HG03342 (cell line): ENCODE measurements at regions not wholly inside any gene's neighbourhood (a gene's known extent, or its start where the extent isn't known, plus 50 kb on each side); places are given as distances from the start of the nearest gene placed in this dataset.

Experiments used
- ATAC-seq: cut with Tn5 transposase; IDR thresholded peaks from one replicate; pipeline ENCODE4 v1.9.1; 2021; ENCODE audit warnings: mild to moderate bottlenecking, moderate library complexity; ENCODE audit not compliant: unreplicated experiment

DNA sequence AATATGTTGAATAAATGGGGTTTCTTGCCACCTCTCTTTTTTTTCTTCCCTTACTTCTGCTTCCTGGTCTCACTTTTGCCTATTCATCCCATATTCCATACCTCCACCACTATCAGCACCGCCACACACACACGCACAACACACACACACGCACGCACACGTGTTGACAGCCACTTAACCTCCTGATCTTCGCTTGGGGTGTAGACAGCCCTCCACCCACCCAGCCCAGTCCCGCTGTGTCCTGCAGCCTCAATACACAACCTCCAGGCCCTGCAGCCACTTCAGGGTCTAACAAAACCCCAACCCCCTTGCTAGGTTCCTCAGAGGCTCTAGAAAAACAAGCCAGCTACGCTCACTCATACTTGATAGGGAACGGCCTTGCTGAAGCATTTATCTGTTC, 72.3 kb downstream of the LINC00237 start:
- ATAC-seq: no peak

DNA sequence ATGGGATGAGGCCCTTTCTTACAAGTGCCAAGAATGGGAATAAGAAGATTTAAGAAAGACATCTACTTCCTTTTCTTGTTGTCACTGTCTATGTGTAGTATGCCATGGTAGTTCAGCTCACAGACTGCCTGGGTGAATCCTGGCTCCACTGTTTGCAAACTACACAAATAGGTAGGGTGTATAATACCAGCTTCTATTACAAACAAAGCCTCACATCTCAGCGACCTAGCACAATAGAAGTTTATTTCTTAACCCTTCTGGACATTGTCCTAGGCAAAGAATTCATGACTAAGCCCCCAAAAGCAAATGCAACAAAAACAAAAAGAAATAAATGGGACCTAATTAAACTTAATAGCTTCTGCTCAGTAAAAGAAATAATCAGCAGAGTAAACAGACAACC, 74.5 kb downstream of the LINC00237 start:
- ATAC-seq: no peak

GRCh38 chr20:21029341-21029740, 76.8 kb downstream of the LINC00237 start:
- no peak for ATAC-seq

GRCh38 chr20:21028921-21029320, 77.2 kb downstream of the LINC00237 start:
- ATAC-seq: no peak

DNA sequence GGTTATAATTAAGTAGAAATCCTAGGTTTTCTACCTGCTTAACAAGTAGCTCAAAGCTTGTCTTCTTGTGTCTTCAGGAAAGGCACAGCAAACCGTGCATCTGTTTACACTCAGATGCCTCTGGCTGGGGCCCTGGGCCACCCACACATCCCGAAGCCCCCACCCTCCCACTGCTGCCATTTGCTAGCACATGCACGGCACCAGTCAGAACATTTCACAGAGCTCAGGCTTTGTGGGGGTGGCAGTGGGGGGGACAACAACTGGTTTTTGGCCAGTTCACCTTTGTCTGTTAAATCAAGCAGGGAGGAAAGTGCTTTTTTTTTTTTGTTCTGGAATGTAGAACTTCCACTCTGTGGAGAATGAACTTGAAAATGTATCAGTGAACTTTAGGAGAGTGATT, 77.7 kb downstream of the LINC00237 start:
- no peak for ATAC-seq

DNA sequence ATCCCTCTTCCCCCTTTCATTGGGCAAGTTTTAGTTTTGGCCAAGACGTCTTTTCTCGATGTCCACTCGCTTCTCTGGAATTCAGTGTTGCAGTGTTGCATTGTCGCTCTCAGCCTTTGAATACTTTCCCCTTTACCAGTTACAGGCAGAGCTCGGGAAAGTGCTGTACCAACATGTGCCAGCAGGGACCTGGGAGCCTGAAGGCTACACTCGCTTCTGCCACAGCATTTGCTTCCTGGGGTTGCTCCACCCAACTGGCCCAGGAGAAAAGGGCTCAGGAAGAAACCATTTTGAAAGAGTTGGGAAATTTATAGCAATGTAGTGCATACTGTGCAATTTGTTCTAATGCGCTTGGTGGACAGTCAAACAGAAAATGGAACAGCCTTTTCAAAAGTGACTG, 78.6 kb downstream of the LINC00237 start:
- no peak for ATAC-seq

DNA sequence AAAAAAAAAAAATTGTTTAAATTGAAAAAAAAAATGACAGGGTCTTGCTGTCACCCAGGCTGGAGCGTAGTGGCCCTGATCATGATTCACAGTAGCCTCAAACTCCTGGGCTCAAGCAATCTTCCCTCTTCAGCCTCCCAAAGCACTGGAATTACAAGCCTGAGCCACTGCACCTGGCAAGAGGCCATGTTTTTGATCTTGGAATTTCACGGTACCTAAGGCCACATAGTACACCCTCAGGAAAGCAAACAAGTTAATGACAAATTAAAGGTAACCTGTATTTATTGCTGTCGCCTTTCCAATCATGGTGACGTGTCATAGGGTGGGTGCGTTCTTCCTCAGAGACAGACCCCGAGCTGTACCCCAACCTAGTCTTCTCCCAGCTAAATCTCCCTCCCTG, 79.2 kb downstream of the LINC00237 start:
- ATAC-seq: no peak

GRCh38 chr20:21024420-21024819, 81.7 kb downstream of the LINC00237 start:
- no peak for ATAC-seq

DNA sequence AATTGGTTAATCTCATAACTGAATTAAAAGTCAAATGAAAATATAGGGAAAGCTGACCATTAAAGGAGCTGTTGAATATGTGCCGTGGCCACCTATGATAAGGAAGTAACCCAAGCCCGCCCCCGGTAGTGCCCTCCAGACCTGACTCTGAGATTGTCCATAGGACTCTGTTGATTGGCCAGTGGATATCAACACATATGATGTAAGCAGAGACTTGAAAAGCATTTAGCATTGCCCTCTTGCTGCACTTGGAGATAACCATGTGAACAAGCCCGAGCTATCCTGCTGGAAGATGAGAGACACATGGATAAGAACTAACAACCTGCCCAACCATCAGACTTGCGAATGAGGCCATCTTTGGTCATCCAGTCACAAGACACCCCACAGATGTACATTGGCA, 83.2 kb downstream of the LINC00237 start:
- ATAC-seq: no peak

DNA sequence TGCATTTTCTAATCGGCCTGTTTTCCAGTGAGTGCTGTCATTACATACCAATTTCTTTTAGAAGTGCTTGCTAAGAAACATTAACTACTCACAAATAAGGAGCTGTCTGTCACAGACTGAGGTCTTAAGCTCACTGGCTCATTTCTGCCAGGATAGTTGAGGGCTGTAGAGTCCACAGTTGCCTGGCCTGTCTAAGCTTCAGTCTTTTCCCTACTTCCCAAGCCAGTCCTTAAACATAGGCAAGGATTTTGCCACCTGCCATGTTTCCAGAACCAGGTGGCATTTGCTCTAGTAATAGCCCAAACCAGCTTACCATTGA, 84.7 kb downstream of the LINC00237 start:
- ATAC-seq: no peak

- no peak for ATAC-seq
These were observed 85.3 kb downstream of the LINC00237 start for GRCh38 chr20:21020659-21021471.

- ATAC-seq: no peak
These were observed 86.1 kb downstream of the LINC00237 start for GRCh38 chr20:21019814-21020658.

- no peak for ATAC-seq
These were observed 86.7 kb downstream of the LINC00237 start for GRCh38 chr20:21019468-21019813.

- no peak for ATAC-seq
These were observed 87.6 kb downstream of the LINC00237 start for GRCh38 chr20:21018576-21018975.

DNA sequence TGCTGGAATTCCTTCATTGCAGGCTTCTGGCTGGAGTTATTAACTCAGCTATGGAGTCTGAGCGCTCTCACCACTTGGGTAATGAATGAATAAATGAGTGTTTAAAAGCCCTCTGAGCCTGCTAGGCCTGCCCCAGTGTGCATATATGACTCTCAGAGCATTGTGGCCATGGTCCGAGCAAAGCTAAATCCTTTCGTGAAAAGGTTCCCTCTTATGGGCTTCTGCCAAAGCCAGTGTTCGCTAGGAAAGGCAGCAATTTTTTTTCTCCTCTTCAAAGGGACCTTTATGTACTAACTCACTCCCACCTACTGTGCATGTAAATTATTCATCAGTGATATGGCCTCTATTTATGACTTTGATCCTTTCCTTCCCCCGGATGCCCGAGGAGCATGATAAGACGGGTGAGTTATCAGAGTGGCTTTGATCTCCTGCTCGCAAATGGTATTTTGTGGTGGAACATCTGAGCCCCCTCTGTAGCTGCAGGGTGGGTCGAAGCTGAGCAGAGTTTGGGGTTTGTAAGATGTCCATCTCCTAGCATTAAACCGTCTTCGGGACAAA, 88.6 kb downstream of the LINC00237 start:
- ATAC-seq: no peak

DNA sequence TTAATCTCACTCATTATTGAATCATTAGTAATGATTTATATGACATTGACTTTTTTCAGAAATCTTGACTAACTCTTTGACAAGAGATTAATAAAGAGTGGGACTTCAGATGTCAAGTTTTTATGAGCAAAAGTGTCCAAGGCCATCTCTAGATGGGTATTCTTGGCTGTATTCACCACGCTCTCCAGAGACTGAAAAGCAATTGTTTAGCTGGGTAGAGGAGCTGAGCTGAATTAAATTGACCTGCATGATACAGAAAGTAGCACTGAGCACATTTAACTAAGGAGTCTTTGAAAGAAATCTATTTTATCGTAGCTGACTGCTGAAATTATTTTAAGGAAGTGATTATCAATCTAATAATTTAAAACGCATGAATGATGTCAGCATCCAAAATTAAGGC, 89.4 kb downstream of the LINC00237 start:
- no peak for ATAC-seq

DNA sequence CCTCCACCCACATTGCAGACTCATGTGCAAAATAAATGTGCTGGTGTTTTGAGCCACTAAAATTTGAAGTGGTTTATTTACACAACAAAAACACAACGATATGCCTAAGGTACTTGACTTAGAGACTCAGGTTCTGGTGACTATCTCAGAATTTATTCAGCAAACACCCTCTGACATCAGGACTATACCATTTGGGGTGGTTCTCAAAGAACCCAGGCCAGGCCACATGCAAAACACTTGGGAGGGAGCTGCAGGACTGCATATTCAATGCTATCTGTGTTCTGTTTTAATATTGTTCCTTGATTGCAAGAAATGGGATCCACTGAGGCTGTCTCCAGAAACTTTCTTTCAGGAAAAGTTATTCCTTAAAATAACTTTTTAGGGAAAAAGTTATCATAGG, 91.6 kb downstream of the LINC00237 start:
- ATAC-seq: no peak

DNA sequence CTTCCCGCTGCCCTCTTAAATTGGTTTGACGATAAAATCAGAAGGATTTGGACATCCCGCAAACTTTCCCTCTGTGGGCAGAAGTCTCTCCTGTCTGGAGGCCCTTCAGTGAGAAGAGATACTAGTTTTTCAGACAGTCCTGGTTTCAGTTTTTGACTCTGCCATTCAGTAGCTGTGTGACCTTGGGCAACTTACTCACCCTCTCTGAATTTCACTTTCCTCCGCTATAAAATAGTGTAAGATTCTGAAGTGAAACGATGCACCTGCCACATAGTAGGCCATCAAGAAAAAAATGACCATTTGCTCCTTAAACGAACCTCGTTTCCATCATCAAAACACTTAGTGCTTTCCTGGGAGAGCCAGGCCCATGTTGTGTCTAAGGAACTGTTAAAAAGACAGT, 97.2 kb downstream of the LINC00237 start:
- no peak for ATAC-seq

DNA sequence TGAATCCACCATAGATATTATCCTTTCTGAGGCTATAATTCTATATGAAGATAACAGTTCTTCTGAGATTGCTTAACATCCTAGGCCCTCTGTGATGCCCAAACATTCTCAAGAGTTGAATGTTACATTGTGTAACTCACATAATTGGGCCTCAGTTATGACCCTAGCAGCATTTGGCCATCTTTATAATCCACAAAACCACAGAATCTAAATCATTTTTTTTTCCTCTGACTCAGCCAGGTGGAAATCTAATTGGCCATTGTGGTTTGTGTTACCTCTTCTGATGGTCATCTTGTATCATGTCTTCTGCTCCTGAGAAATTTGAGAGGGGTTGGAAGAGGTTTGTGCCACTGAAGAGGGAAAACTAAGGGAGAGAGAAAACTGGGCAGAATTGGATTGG, 99.5 kb downstream of the LINC00237 start:
- no peak for ATAC-seq

GRCh38 chr20:21004386-21005076, 101.6 kb downstream of the LINC00237 start:
- ATAC-seq: no peak

- no peak for ATAC-seq
These were observed 102.3 kb downstream of the LINC00237 start for GRCh38 chr20:21003902-21004301.

- ATAC-seq: no peak
These were observed 103.7 kb downstream of the LINC00237 start for GRCh38 chr20:21002486-21002885.
